PC-3 (cell line): ENCODE measurements at regions not wholly inside any gene's neighbourhood (a gene's known extent, or its start where the extent isn't known, plus 50 kb on each side); places are given as distances from the start of the nearest gene placed in this dataset.

ENCODE experiments used
- ATAC-seq: fragments of 200-7000 bp; cut with Tn5 transposase; 2 replicates; pipeline ENCODE4 v1.9.1; 2020; ENCODE audit warnings: mild to moderate bottlenecking, moderate library complexity
- BruUV-seq: library from RNA; stranded (reverse); fragments of 400-500 nt; replicated peaks from 2 replicates; lab custom pipeline; 2021; lab: Mats Ljungman, UMichigan
- CTCF ChIA-PET: fragments of 300-600 bp; sonication (Branson Sonifier 250); formaldehyde crosslinking; loops from one replicate; lab custom pipeline; 2022; ENCODE audit warnings: antibody characterized with exemption; lab: Charles Lee
- POLR2A ChIA-PET: fragments of 300-600 bp; sonication (Branson Sonifier 250); formaldehyde crosslinking; loops from one replicate; lab custom pipeline; 2022; ENCODE audit warnings: antibody characterized with exemption; ENCODE audit not compliant: unreplicated experiment; lab: Charles Lee
- DNase-seq: peaks from one replicate; pipeline ENCODE4 v3.0.0-alpha.2; 2015
- H2AFZ ChIP-seq: fragments of 300-600 bp; sonication (generic); 2 replicates; pipeline ENCODE4 v1.6.0; 2016; ENCODE audit warnings: antibody characterized with exemption, low read length
- H3F3A ChIP-seq: fragments of 300-600 bp; sonication (generic); one replicate; pipeline ENCODE4 v1.6.0; 2017; ENCODE audit warnings: antibody characterized with exemption, low read length, control low read depth, mild to moderate bottlenecking; ENCODE audit not compliant: unreplicated experiment
- H3K27ac ChIP-seq: fragments of 300-600 bp; sonication (generic); 2 replicates; pipeline ENCODE4 v1.5.1; 2016; ENCODE audit warnings: mild to moderate bottlenecking, low read length
- H3K27me3 ChIP-seq: fragments of 300-600 bp; sonication (generic); 2 replicates; pipeline ENCODE4 v1.6.1; 2016; ENCODE audit warnings: low read length, mixed read lengths
- H3K36me3 ChIP-seq: fragments of 300-600 bp; sonication (generic); 2 replicates; pipeline ENCODE4 v1.6.1; 2016; ENCODE audit warnings: low read depth, mixed run types, low read length, mixed read lengths
- H3K4me1 ChIP-seq: fragments of 300-600 bp; sonication (generic); 2 replicates; pipeline ENCODE4 v1.5.1; 2016; ENCODE audit warnings: low read length; ENCODE audit not compliant: insufficient read depth
- H3K4me2 ChIP-seq: fragments of 300-600 bp; sonication (generic); 2 replicates; pipeline ENCODE4 v1.6.0; 2016; ENCODE audit warnings: low read length
- H3K4me3 ChIP-seq: fragments of 300-600 bp; sonication (generic); 2 replicates; pipeline ENCODE4 v1.5.1; 2016; ENCODE audit warnings: mild to moderate bottlenecking, low read length, mixed read lengths
- H3K79me2 ChIP-seq: fragments of 300-600 bp; sonication (generic); 2 replicates; pipeline ENCODE4 v1.6.1; 2017; ENCODE audit warnings: low read length, mixed read lengths
- H3K9ac ChIP-seq: fragments of 300-600 bp; sonication (generic); 2 replicates; pipeline ENCODE4 v1.6.0; 2016; ENCODE audit warnings: mild to moderate bottlenecking, low read length
- H3K9me2 ChIP-seq: fragments of 300-600 bp; sonication (generic); replicated peaks from 2 replicates; pipeline ENCODE4 v1.6.1; 2016; ENCODE audit warnings: mixed run types, low read length, mixed read lengths
- H3K9me3 ChIP-seq: fragments of 300-600 bp; sonication (generic); 2 replicates; pipeline ENCODE4 v1.6.1; 2016; ENCODE audit warnings: low read length, mixed read lengths
- H4K20me1 ChIP-seq: fragments of 300-600 bp; sonication (generic); 2 replicates; pipeline ENCODE4 v1.6.1; 2016; ENCODE audit warnings: low read length, mixed read lengths
- CTCF ChIP-seq: fragments of 300-600 bp; sonication (generic); conservative IDR thresholded peaks from 2 replicates; pipeline ENCODE4 v1.5.1; 2017; ENCODE audit warnings: antibody characterized with exemption, low read depth, mild to moderate bottlenecking, low read length
- EZH2 ChIP-seq: fragments of 300-600 bp; sonication (generic); IDR thresholded peaks from one replicate; pipeline ENCODE4 v1.6.1; 2017; ENCODE audit warnings: antibody characterized with exemption, mild to moderate bottlenecking, low read length; ENCODE audit not compliant: unreplicated experiment
- EZH2phosphoT487 ChIP-seq: fragments of 300-600 bp; sonication (generic); IDR thresholded peaks from 2 replicates; pipeline ENCODE4 v1.6.1; 2018; ENCODE audit warnings: mild to moderate bottlenecking, antibody characterized with exemption, low read length, borderline replicate concordance
- intact Hi-C: fragments of 100-400 bp; cut with micrococcal nuclease; formaldehyde crosslinking; loops from 2 replicates; pipeline ENCODE4 v1.9.0; 2023

- ATAC-seq: no peak
- ChIA-PET POLR2A (no interaction called here), CTCF (no interaction called here)
- no TSS peak for BruUV-seq
- TF ChIP-seq EZH2 (no peak), CTCF (no peak), EZH2phosphoT487 (no peak)
- DNase-seq: no peak
- Histone ChIP-seq H3K9me3 (no peaks in the 10 kb centered on the region), H3K4me2 (no peak overlapping the region), H3K36me3 (no peaks in the 10 kb centered on the region), H4K20me1 (no peaks in the 10 kb centered on the region), H2AFZ (no peak overlapping the region), H3K79me2 (no peaks in the 10 kb centered on the region), H3K4me1 (no peaks in the 10 kb centered on the region), H3K9me2 (no peaks in the 10 kb centered on the region), H3K9ac (no peak overlapping the region), H3K27me3 (no peaks in the 10 kb centered on the region), H3K27ac (no peak overlapping the region), H3K4me3 (no peak overlapping the region), H3F3A (no peaks in the 10 kb centered on the region)
- intact Hi-C loops: no loop called here
Measured at GRCh38 chrX:10819973-10820372, 199.6 kb upstream of the MID1 start.

GRCh38 chrX:10821293-10821692 is 200.9 kb upstream of the MID1 start:
- H3F3A ChIP-seq: no peaks in the 10 kb centered on the region
- no peaks in the 10 kb centered on the region for H3K27me3 ChIP-seq
- ChIA-PET POLR2A (no interaction called here), CTCF (no interaction called here)
- H3K4me2 ChIP-seq: no peak overlapping the region
- no TSS peak for BruUV-seq
- no peak overlapping the region for H3K9ac ChIP-seq
- no peak overlapping the region for H3K4me3 ChIP-seq
- H3K9me2 ChIP-seq: no peaks in the 10 kb centered on the region
- no peaks in the 10 kb centered on the region for H3K9me3 ChIP-seq
- no peaks in the 10 kb centered on the region for H4K20me1 ChIP-seq
- no peak overlapping the region for H2AFZ ChIP-seq
- ATAC-seq: no peak
- intact Hi-C loops: no loop called here
- no peak overlapping the region for H3K27ac ChIP-seq
- TF ChIP-seq EZH2: no peak
- TF ChIP-seq EZH2phosphoT487: no peak
- TF ChIP-seq CTCF: no peak
- H3K36me3 ChIP-seq: no peaks in the 10 kb centered on the region
- no peaks in the 10 kb centered on the region for H3K4me1 ChIP-seq
- DNase-seq: no peak
- H3K79me2 ChIP-seq: no peaks in the 10 kb centered on the region

GRCh38 chrX:10828036-10828435 is 207.7 kb upstream of the MID1 start:
- Histone ChIP-seq H3K4me3 (no peak overlapping the region), H2AFZ (no peak overlapping the region), H3K4me1 (peaks cover 9% of the 10 kb centered on the region; the same call in 1 of the 2 replicates), H3K27me3 (no peaks in the 10 kb centered on the region), H3K27ac (no peak overlapping the region), H3K4me2 (no peak overlapping the region), H3K9ac (no peak overlapping the region), H3K36me3 (no peaks in the 10 kb centered on the region), H3K9me2 (no peaks in the 10 kb centered on the region), H3K9me3 (no peaks in the 10 kb centered on the region), H4K20me1 (no peaks in the 10 kb centered on the region), H3K79me2 (no peaks in the 10 kb centered on the region), H3F3A (no peaks in the 10 kb centered on the region)
- ChIA-PET CTCF (no interaction called here), POLR2A (no interaction called here)
- intact Hi-C loops: no loop called here
- no peak for DNase-seq
- BruUV-seq: no TSS peak
- no peak for TF ChIP-seq CTCF
- TF ChIP-seq EZH2phosphoT487: no peak
- TF ChIP-seq EZH2: no peak
- no peak for ATAC-seq
